ENCODE measurements at regions not wholly inside any gene's neighbourhood (a gene's known extent, or its start where the extent isn't known, plus 50 kb on each side); places are given as distances from the start of the nearest gene placed in this dataset.

GRCh38 chr3:197458179-197458707 is 97.5 kb downstream of the BDH1 start (continued):
- TF ChIP-seq KMT2B (CRISPR knock-in tag; IDR thresholded peaks at IDR 0.05) (0 out of 2 replicates have a peak, but pooled peaks have one; percentile 26), SNAI1 (CRISPR knock-in tag; IDR thresholded peaks at IDR 0.05; ENCODE audit: borderline replicate concordance) (no peak), SALL2 (CRISPR knock-in tag; IDR thresholded peaks at IDR 0.05) (no peak), PAWR (CRISPR knock-in tag; IDR thresholded peaks at IDR 0.05; ENCODE audit: borderline replicate concordance) (no peak), MXD1 (CRISPR knock-in tag; IDR thresholded peaks at IDR 0.05) (0 out of 2 replicates have a peak, but pooled peaks have one; percentile 31), ZNF30 (CRISPR knock-in tag; IDR thresholded peaks at IDR 0.05) (no peak), ZNF292 (CRISPR knock-in tag; IDR thresholded peaks at IDR 0.05; ENCODE audit: borderline replicate concordance, low read depth) (peak; percentile 88; the same call in 1 of the 2 replicates), ZNF770 (CRISPR knock-in tag; IDR thresholded peaks at IDR 0.05) (0 out of 2 replicates have a peak, but pooled peaks have one; percentile 43), ZNF800 (CRISPR knock-in tag; IDR thresholded peaks at IDR 0.05) (0 out of 2 replicates have a peak, but pooled peaks have one; percentile 24), HOXD1 (CRISPR knock-in tag; IDR thresholded peaks at IDR 0.05) (0 out of 2 replicates have a peak, but pooled peaks have one; percentile 28), ZMYM4 (CRISPR knock-in tag; IDR thresholded peaks at IDR 0.05) (no peak), POGK (CRISPR knock-in tag; conservative IDR thresholded peaks at IDR 0.05) (0 out of 2 replicates have a peak, but pooled peaks have one; percentile 25), ZNF296 (CRISPR knock-in tag; conservative IDR thresholded peaks at IDR 0.05) (no peak), TFAP4 (IDR thresholded peaks at IDR 0.05; ENCODE audit: borderline replicate concordance, low read depth) (peak; percentile 70; the same call in 1 of the 2 replicates), IKZF5 (CRISPR knock-in tag; IDR thresholded peaks at IDR 0.05) (peak; percentile 63; the same call in 1 of the 2 replicates)
- TF ChIP-seq, protein P1, sequence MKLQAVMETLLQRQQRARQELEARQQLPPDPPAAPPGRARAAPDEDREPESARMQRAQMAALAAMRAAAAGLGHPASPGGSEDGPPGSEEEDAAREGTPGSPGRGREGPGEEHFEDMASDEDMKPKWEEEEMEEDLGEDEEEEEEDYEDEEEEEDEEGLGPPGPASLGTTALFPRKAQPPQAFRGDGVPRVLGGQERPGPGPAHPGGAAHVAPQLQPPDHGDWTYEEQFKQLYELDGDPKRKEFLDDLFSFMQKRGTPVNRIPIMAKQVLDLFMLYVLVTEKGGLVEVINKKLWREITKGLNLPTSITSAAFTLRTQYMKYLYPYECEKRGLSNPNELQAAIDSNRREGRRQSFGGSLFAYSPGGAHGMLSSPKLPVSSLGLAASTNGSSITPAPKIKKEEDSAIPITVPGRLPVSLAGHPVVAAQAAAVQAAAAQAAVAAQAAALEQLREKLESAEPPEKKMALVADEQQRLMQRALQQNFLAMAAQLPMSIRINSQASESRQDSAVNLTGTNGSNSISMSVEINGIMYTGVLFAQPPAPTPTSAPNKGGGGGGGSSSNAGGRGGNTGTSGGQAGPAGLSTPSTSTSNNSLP (IDR thresholded peaks at IDR 0.05; ENCODE audit: low read depth, low read length) = no peak

Data from HepG2 (cell line).